GM18870 (cell line): ENCODE measurements at regions not wholly inside any gene's neighbourhood (a gene's known extent, or its start where the extent isn't known, plus 50 kb on each side); places are given as distances from the start of the nearest gene placed in this dataset.
A peak's percentile ranks its signal among the peaks of the same experiment; 100 is the strongest.

Experiments used
- ATAC-seq: cut with Tn5 transposase; IDR thresholded peaks from one replicate; pipeline ENCODE4 v1.9.1; 2021; ENCODE audit warnings: moderate library complexity; ENCODE audit not compliant: unreplicated experiment

DNA sequence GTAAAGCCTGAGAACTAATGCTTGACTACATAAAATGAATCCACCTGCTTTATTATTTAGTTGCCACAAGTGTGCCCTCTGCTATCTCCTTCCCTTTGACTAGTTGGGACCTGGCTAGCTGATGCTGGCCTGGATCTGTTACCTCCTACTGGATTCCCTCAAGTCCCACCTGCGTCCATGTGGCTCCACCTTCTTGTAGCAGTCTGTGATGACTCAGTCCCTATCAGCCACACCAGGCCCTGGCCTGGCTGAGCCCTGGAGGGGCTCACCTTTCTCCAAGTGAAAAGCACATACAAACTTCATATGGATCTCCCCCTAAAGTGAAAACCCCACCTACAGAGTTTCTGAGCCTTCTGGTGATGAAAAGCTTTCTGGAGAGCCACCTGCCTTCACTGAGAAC lies 611.4 kb downstream of the SEMA5A start:
- ATAC-seq, result no peak

- no peak for ATAC-seq
Observed at GRCh38 chr5:8940934-8941333, 604.9 kb downstream of the SEMA5A start.

DNA sequence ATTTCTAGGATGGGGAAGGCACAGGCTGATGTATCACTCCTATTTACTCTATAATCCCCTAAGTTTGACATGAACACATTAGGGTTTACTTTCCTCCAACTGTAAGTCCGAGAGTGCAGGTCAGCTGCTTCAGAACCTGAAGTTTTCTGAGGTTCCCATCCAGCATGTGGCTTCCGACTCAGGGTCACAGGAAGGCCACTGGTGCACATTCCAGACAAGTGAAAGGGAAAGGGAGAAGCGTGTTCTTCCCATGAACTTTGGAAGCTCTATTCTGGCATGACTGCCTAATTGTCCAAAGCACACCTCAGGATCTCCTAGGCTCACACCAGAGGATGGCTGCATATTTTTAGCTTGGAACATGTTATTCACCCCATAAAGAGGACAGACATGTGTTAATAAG lies 602.6 kb downstream of the SEMA5A start:
- no peak for ATAC-seq

DNA sequence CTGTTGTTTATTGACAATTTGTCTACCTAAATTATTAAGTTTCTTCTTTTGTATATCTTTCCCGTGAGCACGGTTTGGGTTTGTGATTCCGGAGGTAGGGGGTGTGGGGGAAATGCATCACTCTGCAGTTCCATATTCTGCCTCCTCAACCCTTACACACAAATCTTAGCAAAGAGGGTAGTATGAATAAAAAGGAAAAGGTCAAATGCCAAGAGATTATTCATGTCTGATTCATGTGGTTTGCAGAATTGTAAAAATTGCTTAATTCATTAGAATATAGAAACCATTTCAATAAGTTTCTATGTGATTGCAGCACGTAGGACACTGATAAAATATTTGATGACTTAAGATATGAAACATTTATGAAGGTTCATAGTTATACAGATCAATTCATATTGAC lies 601.9 kb downstream of the SEMA5A start:
- no peak for ATAC-seq

- ATAC-seq, result no peak
Observed at GRCh38 chr5:8945972-8946371, 599.9 kb downstream of the SEMA5A start.

- peak; percentile 98 for ATAC-seq
Observed at GRCh38 chr5:8949908-8950307, 596.0 kb downstream of the SEMA5A start.

GRCh38 chr5:8952147-8952546 lies 593.7 kb downstream of the SEMA5A start:
- no peak for ATAC-seq

GRCh38 chr5:8953016-8953415 lies 592.9 kb downstream of the SEMA5A start:
- ATAC-seq, result peak; percentile 31

DNA sequence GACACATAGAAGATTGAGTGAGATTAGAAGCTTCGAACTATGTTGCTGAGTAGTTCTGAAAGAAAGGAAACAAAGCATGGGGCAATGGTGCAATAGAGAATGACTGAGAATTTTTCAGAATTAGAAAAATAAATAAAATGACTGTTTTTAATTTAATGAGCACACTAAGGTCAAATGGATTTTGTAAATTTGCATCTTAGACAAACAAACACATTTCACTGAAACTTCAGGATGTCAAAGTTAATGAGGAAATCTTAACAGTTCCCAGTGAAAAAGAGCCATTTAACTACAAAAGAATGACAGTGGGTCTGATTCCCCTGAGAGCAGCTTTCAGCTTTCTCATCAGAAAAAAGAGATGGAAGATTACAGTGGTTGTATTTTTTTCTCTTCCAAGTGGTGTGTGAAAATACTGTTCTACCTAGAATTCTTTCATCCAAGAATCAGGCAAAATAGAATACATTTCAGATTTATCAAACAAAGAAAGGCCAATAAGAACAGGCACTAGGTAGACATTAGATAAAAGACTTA lies 591.9 kb downstream of the SEMA5A start:
- ATAC-seq, result no peak

- ATAC-seq, result no peak
Observed at GRCh38 chr5:8954801-8955200, 591.1 kb downstream of the SEMA5A start.

GRCh38 chr5:8956659-8957058 lies 589.2 kb downstream of the SEMA5A start:
- ATAC-seq, result no peak

GRCh38 chr5:8958602-8959001 lies 587.3 kb downstream of the SEMA5A start:
- no peak for ATAC-seq

GRCh38 chr5:8961219-8961618 lies 584.7 kb downstream of the SEMA5A start:
- ATAC-seq, result no peak

- no peak for ATAC-seq
Observed at GRCh38 chr5:8961956-8962355, 583.9 kb downstream of the SEMA5A start.

- no peak for ATAC-seq
Observed at GRCh38 chr5:8981016-8981415, 564.9 kb downstream of the SEMA5A start.

DNA sequence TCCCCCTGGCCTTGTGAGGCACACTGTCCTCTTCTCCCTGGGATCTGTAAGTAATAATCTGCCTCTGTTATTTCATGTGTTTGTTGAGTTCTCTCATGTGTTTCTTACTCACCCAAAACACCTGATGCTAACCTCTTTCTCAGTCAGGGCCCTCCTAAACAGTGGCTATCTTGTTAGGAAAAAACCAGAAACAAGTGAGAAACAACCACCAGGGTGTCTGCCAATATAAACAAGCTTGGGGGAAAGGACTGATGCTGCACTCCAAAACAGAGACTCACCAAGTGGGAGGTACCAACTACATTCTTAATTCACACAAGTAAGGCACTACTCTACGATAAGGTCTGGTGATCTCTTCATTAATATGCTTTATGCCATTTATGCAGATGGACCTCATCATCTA lies 564.4 kb downstream of the SEMA5A start:
- ATAC-seq, result no peak

DNA sequence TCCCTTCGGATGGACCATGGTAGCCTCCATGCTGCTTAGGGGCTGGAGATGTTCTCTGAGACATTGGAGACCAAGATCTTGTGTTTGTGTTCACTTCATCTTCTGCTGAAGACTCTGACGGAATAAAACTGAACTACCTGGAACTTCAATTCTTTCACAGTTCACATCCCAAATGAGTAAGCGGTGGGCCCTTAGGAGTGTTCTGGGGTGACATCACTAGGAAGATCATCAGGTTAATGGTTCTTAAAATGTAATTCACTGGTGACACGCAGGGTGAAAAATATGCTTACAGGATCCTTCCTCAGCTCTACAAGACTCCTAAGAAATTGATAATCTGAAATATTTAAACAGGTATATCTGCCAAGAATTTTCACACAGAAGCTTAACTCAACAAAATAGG lies 561.5 kb downstream of the SEMA5A start:
- no peak for ATAC-seq
